H1 (cell line): ENCODE measurements at regions not wholly inside any gene's neighbourhood (a gene's known extent, or its start where the extent isn't known, plus 50 kb on each side); places are given as distances from the start of the nearest gene placed in this dataset.

ENCODE experiments used
- CTCF ChIA-PET: fragments of 300-600 bp; sonication (Branson Sonifier 250); formaldehyde crosslinking; loops from one replicate; lab custom pipeline; 2021; ENCODE audit not compliant: partially characterized antibody; lab: Charles Lee
- POLR2A ChIA-PET: fragments of 300-600 bp; sonication (Branson Sonifier 250); formaldehyde crosslinking; loops from one replicate; lab custom pipeline; 2021; ENCODE audit warnings: inconsistent platforms; ENCODE audit not compliant: partially characterized antibody; lab: Charles Lee
- DNase-seq, 2 experiments: peaks; one replicate each; pipeline versions ENCODE4 v3.0.0 to v3.0.0-alpha.2; 2010 to 2022; ENCODE audit warnings: low spot score in 2 of 2, low read depth in 1 of 2, mixed read lengths in 1 of 2
- FAIRE-seq: peaks from 2 replicates; lab custom pipeline; 2011; peaks lifted over from hg19 to GRCh38; lab: Jason Lieb, UNC
- H2AFZ ChIP-seq: 2 replicates; pipeline ENCODE4 v1.8.1; 2012; ENCODE audit warnings: low read length, inconsistent platforms
- H2AK5ac ChIP-seq: 2 replicates; pipeline ENCODE4 v1.6.1; 2013; ENCODE audit warnings: low read depth, low read length
- H2BK120ac ChIP-seq: replicated peaks from 2 replicates; pipeline ENCODE3; 2013; ENCODE audit warnings: low read depth, low read length, inconsistent platforms
- H2BK12ac ChIP-seq: 2 replicates; pipeline ENCODE4 v1.6.1; 2013; ENCODE audit warnings: low read depth, low read length
- H2BK15ac ChIP-seq: 2 replicates; pipeline ENCODE4 v1.6.1; 2013; ENCODE audit warnings: low read length
- H2BK20ac ChIP-seq: 2 replicates; pipeline ENCODE4 v1.6.1; 2013; ENCODE audit warnings: low read length
- H2BK5ac ChIP-seq: 2 replicates; pipeline ENCODE4 v1.6.1; 2013; ENCODE audit warnings: low read depth, low read length
- H3K14ac ChIP-seq: 2 replicates; pipeline ENCODE4 v1.6.1; 2013; ENCODE audit warnings: inconsistent platforms; ENCODE audit not compliant: insufficient read length
- H3K18ac ChIP-seq: 2 replicates; pipeline ENCODE4 v1.6.1; 2013; ENCODE audit warnings: low read length; ENCODE audit errors: extremely low read depth
- H3K23ac ChIP-seq: 2 replicates; pipeline ENCODE4 v1.6.1; 2013; ENCODE audit warnings: inconsistent platforms; ENCODE audit not compliant: insufficient read length
- H3K23me2 ChIP-seq: 2 replicates; pipeline ENCODE4 v1.6.1; 2013; ENCODE audit warnings: low read depth, low read length
- H3K27ac ChIP-seq: 2 replicates; pipeline ENCODE4 v1.6.1; 2011; ENCODE audit warnings: low read depth, low read length, inconsistent platforms
- H3K27me3 ChIP-seq, 4 experiments: replicated peaks in 1 of 4; 1 replicate in 1 of 4; 2 replicates in 3 of 4; pipeline versions ENCODE4 v1.6.1 to v1.8.1; 2011 to 2013; ENCODE audit warnings: low read length in 3 of 4, mild to moderate bottlenecking in 3 of 4, inconsistent platforms in 2 of 4, mixed read lengths in 2 of 4, moderate library complexity in 1 of 4; ENCODE audit not compliant: control insufficient read depth in 3 of 4, insufficient read depth in 3 of 4; ENCODE audit errors: extremely low read depth in 1 of 4
- H3K36me3 ChIP-seq, 4 experiments: 2 replicates each; pipeline versions ENCODE4 v1.6.1 to v1.8.1; 2011 to 2013; ENCODE audit warnings: mild to moderate bottlenecking in 4 of 4, low read length in 3 of 4, moderate library complexity in 2 of 4, control low read depth in 1 of 4, inconsistent platforms in 1 of 4; ENCODE audit not compliant: insufficient read depth in 4 of 4, control insufficient read depth in 2 of 4
- H3K4ac ChIP-seq: replicated peaks from 2 replicates; pipeline ENCODE3; 2013; ENCODE audit warnings: low read length, low read depth, mixed read lengths, inconsistent platforms; ENCODE audit not compliant: insufficient read length
- H3K4me1 ChIP-seq, 4 experiments: replicated peaks in 1 of 4; 1 replicate in 1 of 4; 2 replicates in 3 of 4; pipeline versions ENCODE4 v1.6.1 to v1.8.1; 2011 to 2013; ENCODE audit warnings: low read length in 3 of 4, inconsistent platforms in 2 of 4, mixed read lengths in 1 of 4; ENCODE audit not compliant: insufficient read depth in 4 of 4, control insufficient read depth in 3 of 4
- H3K4me2 ChIP-seq, 2 experiments: 2 replicates each; pipeline versions ENCODE4 v1.6.1 to v1.8.1; 2011 to 2013; ENCODE audit warnings: low read depth in 2 of 2, low read length in 2 of 2, control low read depth in 1 of 2, inconsistent platforms in 1 of 2, mild to moderate bottlenecking in 1 of 2; ENCODE audit not compliant: insufficient read depth in 1 of 2
- H3K4me3 ChIP-seq, 4 experiments: fragments of 200-600, 300-600 bp in 1 of 4; sonication (generic), shearing (Covaris generic), sonication (Bioruptor Twin) in 1 of 4; 2 replicates each; pipeline versions ENCODE4 v1.5.1 to v1.8.1; 2011 to 2016; ENCODE audit warnings: low read length in 4 of 4, low read depth in 3 of 4, control low read depth in 2 of 4, inconsistent platforms in 2 of 4, mild to moderate bottlenecking in 2 of 4, mixed read lengths in 1 of 4, moderate library complexity in 1 of 4; ENCODE audit not compliant: insufficient read depth in 2 of 4; ENCODE audit errors: extremely low read depth in 1 of 4
- H3K56ac ChIP-seq: replicated peaks from 2 replicates; pipeline ENCODE3; 2013; ENCODE audit warnings: low read depth, mild to moderate bottlenecking, mixed read lengths, low read length, inconsistent platforms; ENCODE audit not compliant: insufficient read length
- H3K79me1 ChIP-seq: 2 replicates; pipeline ENCODE4 v1.6.1; 2013; ENCODE audit warnings: low read depth, low read length, control low read depth
- H3K79me2 ChIP-seq, 2 experiments: 2 replicates each; pipeline versions ENCODE4 v1.6.1 to v1.8.1; 2012 to 2013; ENCODE audit warnings: low read length in 2 of 2, mild to moderate bottlenecking in 2 of 2, inconsistent platforms in 1 of 2; ENCODE audit not compliant: insufficient read depth in 2 of 2, control insufficient read depth in 1 of 2
- H3K9ac ChIP-seq, 4 experiments: replicated peaks in 1 of 4; 1 replicate in 1 of 4; 2 replicates in 3 of 4; pipeline versions ENCODE4 v1.6.1 to v1.8.1; 2011 to 2013; ENCODE audit warnings: low read depth in 3 of 4, low read length in 3 of 4, control low read depth in 2 of 4, mild to moderate bottlenecking in 2 of 4, moderate library complexity in 2 of 4, inconsistent platforms in 1 of 4; ENCODE audit errors: extremely low read depth in 1 of 4
- H3K9me3 ChIP-seq, 2 experiments: 2 replicates each; pipeline versions ENCODE4 v1.6.1 to v1.8.1; 2012 to 2013; ENCODE audit warnings: mild to moderate bottlenecking in 2 of 2, moderate library complexity in 2 of 2, control low read depth in 1 of 2, inconsistent platforms in 1 of 2, low read depth in 1 of 2, low read length in 1 of 2, mixed read lengths in 1 of 2; ENCODE audit not compliant: insufficient read depth in 2 of 2
- H4K20me1 ChIP-seq, 2 experiments: replicated peaks in 1 of 2; 2 replicates each; pipeline versions ENCODE3 to v1.8.1; 2011 to 2013; ENCODE audit warnings: inconsistent platforms in 2 of 2, low read length in 2 of 2, mild to moderate bottlenecking in 1 of 2; ENCODE audit not compliant: insufficient read depth in 2 of 2, control insufficient read depth in 1 of 2
- H4K5ac ChIP-seq: 2 replicates; pipeline ENCODE4 v1.6.1; 2013; ENCODE audit warnings: low read length, low read depth, mixed read lengths, inconsistent platforms; ENCODE audit not compliant: insufficient read length
- H4K8ac ChIP-seq: 2 replicates; pipeline ENCODE4 v1.8.0; 2013; ENCODE audit warnings: mild to moderate bottlenecking, moderate library complexity, low read length, inconsistent platforms; ENCODE audit not compliant: insufficient read depth; ENCODE audit errors: extremely low read depth
- H4K91ac ChIP-seq: replicated peaks from 2 replicates; pipeline ENCODE3; 2013; ENCODE audit warnings: low read length, mixed read lengths, inconsistent platforms; ENCODE audit not compliant: insufficient read length
- ATF2 ChIP-seq: IDR thresholded peaks from 2 replicates; pipeline ENCODE4 v1.6.1; 2012; ENCODE audit warnings: low read length, inconsistent platforms
- ATF3 ChIP-seq: IDR thresholded peaks from 2 replicates; pipeline ENCODE4 v1.6.1; 2011; ENCODE audit warnings: low read depth, mild to moderate bottlenecking, low read length; ENCODE audit not compliant: insufficient read depth
- CHD1 ChIP-seq: IDR thresholded peaks from 2 replicates; pipeline ENCODE4 v1.6.1; 2012; ENCODE audit warnings: low read depth, low read length, improper control_type of control experiment
- GTF2F1 ChIP-seq: IDR thresholded peaks from 2 replicates; pipeline ENCODE4 v1.6.1; 2012; ENCODE audit warnings: low read depth, low read length, improper control_type of control experiment, borderline replicate concordance
- JUN ChIP-seq: IDR thresholded peaks from 2 replicates; pipeline ENCODE4 v1.6.1; 2011; ENCODE audit warnings: low read depth, mild to moderate bottlenecking, improper control_type of control experiment, low read length
- PHF8 ChIP-seq: fragments of 200-600 bp; sonication (generic); conservative IDR thresholded peaks from 2 replicates; pipeline ENCODE4 v1.7.1; 2012; ENCODE audit warnings: low read depth, mild to moderate bottlenecking, inconsistent platforms, low read length, moderate library complexity
- RFX5 ChIP-seq: IDR thresholded peaks from 2 replicates; pipeline ENCODE4 v1.6.1; 2011; ENCODE audit warnings: low read depth, low read length, improper control_type of control experiment, borderline replicate concordance
- SAP30 ChIP-seq: fragments of 300-600 bp; sonication (generic); IDR thresholded peaks from 2 replicates; pipeline ENCODE4 v1.7.1; 2012; ENCODE audit warnings: low read length, moderate library complexity, mild to moderate bottlenecking, inconsistent platforms; ENCODE audit not compliant: insufficient read depth, insufficient replicate concordance
- SIRT6 ChIP-seq: IDR thresholded peaks from one replicate; pipeline ENCODE4 v1.7.1; 2012; ENCODE audit warnings: low read length, inconsistent platforms
- TAF7 ChIP-seq: optimal IDR thresholded peaks from 2 replicates; pipeline ENCODE3; 2011; ENCODE audit warnings: low read depth, mild to moderate bottlenecking, inconsistent platforms, low read length, moderate library complexity, borderline replicate concordance
- TBP ChIP-seq: IDR thresholded peaks from 2 replicates; pipeline ENCODE4 v1.6.1; 2011; ENCODE audit warnings: low read depth, low read length, improper control_type of control experiment
- WGBS, 2 experiments: shearing (Covaris generic) in 1 of 2; methylation state at CpG; one replicate each; pipeline versions ENCODE4 v1.1.6 to v1.1.7; 2013 to 2015; ENCODE audit warnings: low lambda C conversion rate in 2 of 2, mixed read lengths in 2 of 2, inconsistent platforms in 1 of 2, low coverage in 1 of 2, missing lambda C conversion rate in 1 of 2; ENCODE audit not compliant: insufficient replicate concordance in 2 of 2, insufficient coverage in 1 of 2, insufficient read length in 1 of 2; ENCODE audit errors: extremely low coverage in 1 of 2, missing lambda C conversion rate in 1 of 2; 5-methylcytosine and 5-hydroxymethylcytosine counted together

GRCh38 chr10:130961506-130962239 lies 349.8 kb downstream of the TCERG1L start:
- H3K23me2 ChIP-seq: no peaks in the 10 kb centered on the region
- H3K27ac ChIP-seq: no peak overlapping the region
- H3K4me2 ChIP-seq: no peak overlapping the region
- H3K79me2 ChIP-seq: no peaks in the 10 kb centered on the region
- no peak for DNase-seq
- H3K18ac ChIP-seq: no peak overlapping the region; the same call in 1 of the 2 replicates
- H2BK20ac ChIP-seq: no peak overlapping the region
- no peak overlapping the region for H2AFZ ChIP-seq
- no peak overlapping the region for H2BK120ac ChIP-seq
- FAIRE-seq: no peak
- H2BK15ac ChIP-seq: no peak overlapping the region
- H4K8ac ChIP-seq: no peak overlapping the region; the same call in 1 of the 2 replicates
- H3K4ac ChIP-seq: no peak overlapping the region
- no peak overlapping the region for H4K5ac ChIP-seq
- H4K20me1 ChIP-seq: no peaks in the 10 kb centered on the region
- H3K4me3 ChIP-seq: no peak overlapping the region
- H3K9me3 ChIP-seq: peaks cover 0 to 3% of the 10 kb centered on the region in 2 experiments; a peak in 1 of 4 replicates
- H3K79me1 ChIP-seq: no peaks in the 10 kb centered on the region
- H2BK12ac ChIP-seq: no peak overlapping the region
- H2BK5ac ChIP-seq: no peak overlapping the region
- no peak overlapping the region for H3K23ac ChIP-seq
- no peak overlapping the region for H4K91ac ChIP-seq
- ChIA-PET POLR2A (no interaction called here), CTCF (interaction anchor here (0.5 to 1.4 kb wide), 3 partner anchors 52 to 890 kb away, joined by 3 read pairs; no protein-coding TSS in a partner anchor)
- H3K56ac ChIP-seq: no peak overlapping the region
- no peak overlapping the region for H3K14ac ChIP-seq
- H3K4me1 ChIP-seq: no peaks in the 10 kb centered on the region; a peak in 1 of 7 replicates
- H3K9ac ChIP-seq: no peak overlapping the region
- H2AK5ac ChIP-seq: no peak overlapping the region
- no peaks in the 10 kb centered on the region for H3K27me3 ChIP-seq
- WGBS, 2 experiments: 100% methylated on average over 4 of the region's 5 CpGs; no CpG with 5 or more reads in 1 of the 2 experiments
- H3K36me3 ChIP-seq: no peaks in the 10 kb centered on the region
- TF ChIP-seq TBP (no peak), CHD1 (no peak), GTF2F1 (no peak), TAF7 (no peak), RFX5 (no peak), ATF3 (no peak), PHF8 (no peak), SIRT6 (no peak), SAP30 (no peak), ATF2 (no peak), JUN (no peak)
